Smooth muscle cell (in vitro differentiated cells): ENCODE measurements at regions not wholly inside any gene's neighbourhood (a gene's known extent, or its start where the extent isn't known, plus 50 kb on each side); places are given as distances from the start of the nearest gene placed in this dataset. TPM values are rescaled to one million over a fixed set of nuclear protein-coding genes. Genes with fewer than 3 reads are reported as not detected.

ENCODE experiments used
- DNase-seq: peaks from one replicate; lab custom pipeline; 2025; ENCODE audit not compliant: unreplicated experiment; lab: John Stamatoyannopoulos, UW
- H2AFZ ChIP-seq: fragments of 200-600 bp; sonication (generic); 2 replicates; pipeline ENCODE4 v1.6.0; 2016; ENCODE audit warnings: antibody characterized with exemption, low read depth, mild to moderate bottlenecking
- H3F3A ChIP-seq: fragments of 200-600 bp; sonication (generic); 2 replicates; pipeline ENCODE4 v1.6.0; 2017; ENCODE audit warnings: antibody characterized with exemption, low read depth
- H3K27ac ChIP-seq: fragments of 200-600 bp; sonication (generic); 2 replicates; pipeline ENCODE4 v1.5.1; 2016; ENCODE audit warnings: low read depth, mild to moderate bottlenecking
- H3K27me3 ChIP-seq: fragments of 200-600 bp; sonication (generic); 2 replicates; pipeline ENCODE4 v1.6.1; 2016; ENCODE audit warnings: low read depth, mild to moderate bottlenecking
- H3K36me3 ChIP-seq: fragments of 200-600 bp; sonication (generic); 2 replicates; pipeline ENCODE4 v1.5.1; 2016; ENCODE audit warnings: low read depth
- H3K4me1 ChIP-seq: fragments of 200-600 bp; sonication (generic); 2 replicates; pipeline ENCODE4 v1.5.1; 2016; ENCODE audit warnings: low read depth
- H3K4me2 ChIP-seq: fragments of 200-600 bp; sonication (generic); 2 replicates; pipeline ENCODE4 v1.6.0; 2016; ENCODE audit warnings: mild to moderate bottlenecking
- H3K4me3 ChIP-seq: fragments of 200-600 bp; sonication (generic); 2 replicates; pipeline ENCODE4 v1.5.1; 2016; ENCODE audit warnings: mild to moderate bottlenecking
- H3K79me2 ChIP-seq: fragments of 200-600 bp; sonication (generic); 2 replicates; pipeline ENCODE4 v1.6.0; 2016; ENCODE audit warnings: low read depth, mild to moderate bottlenecking
- H3K9ac ChIP-seq: fragments of 200-600 bp; sonication (generic); 2 replicates; pipeline ENCODE4 v1.6.0; 2016; ENCODE audit warnings: low read depth
- H3K9me3 ChIP-seq: fragments of 200-600 bp; sonication (generic); replicated peaks from 2 replicates; pipeline ENCODE4 v1.5.1; 2016; ENCODE audit warnings: low read depth
- H4K20me1 ChIP-seq: fragments of 200-600 bp; sonication (generic); 2 replicates; pipeline ENCODE4 v1.6.0; 2016; ENCODE audit warnings: low read depth
- WGBS: methylation state at CpG from one replicate; pipeline ENCODE4 v1.1.7; 2016; ENCODE audit warnings: low lambda C conversion rate; 5-methylcytosine and 5-hydroxymethylcytosine counted together
- small RNA-seq: library from RNA; depleted of rRNA; stranded (forward); fragments of <200 nt; gene quantifications from one replicate; pipeline ENCODE3, GENCODE V24; 2014
- TF ChIP-seq, protein P1 (sequence below): fragments of 200-600 bp; sonication (generic); IDR thresholded peaks from 2 replicates; pipeline ENCODE4 v1.5.1; 2017; ENCODE audit warnings: borderline replicate concordance, mild to moderate bottlenecking, antibody characterized with exemption; ENCODE audit not compliant: insufficient read depth, poor library complexity, severe bottlenecking

DNA sequence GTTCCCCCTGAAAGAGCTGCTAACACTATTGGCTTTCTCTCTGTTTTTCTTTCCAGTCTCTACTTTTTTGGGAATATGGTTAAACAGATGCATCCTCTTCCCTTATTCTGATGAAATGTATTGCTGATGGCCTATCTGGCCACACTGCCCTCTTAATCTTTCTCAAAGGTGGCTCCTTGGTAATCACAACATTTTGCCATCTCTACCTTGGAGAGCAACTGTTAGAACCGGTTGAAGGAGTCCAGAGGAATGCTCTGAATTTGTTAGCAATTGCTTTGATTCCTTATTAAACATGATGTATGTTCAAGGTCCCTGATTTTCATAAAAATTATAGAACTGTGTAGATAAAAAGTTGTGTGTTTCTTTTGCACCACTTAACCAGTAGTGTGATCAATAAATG, 50.1 kb upstream of the ARID1A start:
- H3F3A ChIP-seq = no peaks in the 10 kb centered on the region
- no peaks in the 10 kb centered on the region for H3K4me1 ChIP-seq
- H3K9ac ChIP-seq = no peak overlapping the region
- no peaks in the 10 kb centered on the region for H3K9me3 ChIP-seq
- H3K79me2 ChIP-seq = no peaks in the 10 kb centered on the region
- no peak overlapping the region for H2AFZ ChIP-seq
- no peak for DNase-seq
- WGBS = 58% methylated on average over 1 of the region's 1 CpG
- H3K27me3 ChIP-seq = no peaks in the 10 kb centered on the region
- H3K36me3 ChIP-seq = no peaks in the 10 kb centered on the region
- no peak overlapping the region for H3K27ac ChIP-seq
- TF ChIP-seq, protein P1, sequence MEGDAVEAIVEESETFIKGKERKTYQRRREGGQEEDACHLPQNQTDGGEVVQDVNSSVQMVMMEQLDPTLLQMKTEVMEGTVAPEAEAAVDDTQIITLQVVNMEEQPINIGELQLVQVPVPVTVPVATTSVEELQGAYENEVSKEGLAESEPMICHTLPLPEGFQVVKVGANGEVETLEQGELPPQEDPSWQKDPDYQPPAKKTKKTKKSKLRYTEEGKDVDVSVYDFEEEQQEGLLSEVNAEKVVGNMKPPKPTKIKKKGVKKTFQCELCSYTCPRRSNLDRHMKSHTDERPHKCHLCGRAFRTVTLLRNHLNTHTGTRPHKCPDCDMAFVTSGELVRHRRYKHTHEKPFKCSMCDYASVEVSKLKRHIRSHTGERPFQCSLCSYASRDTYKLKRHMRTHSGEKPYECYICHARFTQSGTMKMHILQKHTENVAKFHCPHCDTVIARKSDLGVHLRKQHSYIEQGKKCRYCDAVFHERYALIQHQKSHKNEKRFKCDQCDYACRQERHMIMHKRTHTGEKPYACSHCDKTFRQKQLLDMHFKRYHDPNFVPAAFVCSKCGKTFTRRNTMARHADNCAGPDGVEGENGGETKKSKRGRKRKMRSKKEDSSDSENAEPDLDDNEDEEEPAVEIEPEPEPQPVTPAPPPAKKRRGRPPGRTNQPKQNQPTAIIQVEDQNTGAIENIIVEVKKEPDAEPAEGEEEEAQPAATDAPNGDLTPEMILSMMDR = no peak
- H3K4me2 ChIP-seq = no peak overlapping the region
- no peak overlapping the region for H3K4me3 ChIP-seq
- no peaks in the 10 kb centered on the region for H4K20me1 ChIP-seq

Small RNA genes lying in the stretch of these regions (small RNA-seq; reads per million reads assigned to genes)
- gene AL627313.1 (not detected), gene RF01210 (not detected)
